ENCODE measurements at regions not wholly inside any gene's neighbourhood (a gene's known extent, or its start where the extent isn't known, plus 50 kb on each side); places are given as distances from the start of the nearest gene placed in this dataset.

GRCh38 chr3:31422237-31422636 is 110.5 kb upstream of the STT3B start:
- Histone ChIP-seq H2AK5ac (ENCODE audit: low read length) (no peak overlapping the region), H3K9ac (ENCODE audit: low read length) (no peak overlapping the region)
- no peak for DNase-seq

GRCh38 chr3:31423482-31423881 is 109.2 kb upstream of the STT3B start:
- Histone ChIP-seq H3K4me3 (ENCODE audit: low read length) (no peak overlapping the region), H3K27me3 (ENCODE audit: insufficient read depth, low read length, poor library complexity) (no peaks in the 10 kb centered on the region), H3K79me2 (ENCODE audit: control insufficient read depth, insufficient read depth, low read length) (no peaks in the 10 kb centered on the region), H4K5ac (ENCODE audit: low read length) (no peak overlapping the region), H3K4me1 (ENCODE audit: control insufficient read depth, low read depth, low read length) (no peaks in the 10 kb centered on the region), H3K9ac (ENCODE audit: low read length) (no peak overlapping the region), H4K8ac (ENCODE audit: low read depth, low read length) (no peak overlapping the region), H2BK120ac (ENCODE audit: low read depth, low read length) (no peak overlapping the region), H3K23ac (ENCODE audit: low read length) (no peak overlapping the region), H2AK5ac (ENCODE audit: low read length) (no peak overlapping the region), H3K4ac (ENCODE audit: low read depth, low read length) (no peak overlapping the region), H2BK5ac (ENCODE audit: low read length) (no peak overlapping the region), H3K4me2 (ENCODE audit: low read length) (no peak overlapping the region), H3K79me1 (ENCODE audit: low read length) (no peaks in the 10 kb centered on the region), H3K36me3 (ENCODE audit: control insufficient read depth, insufficient read depth, low read length) (no peaks in the 10 kb centered on the region), H2BK15ac (replicated peaks; ENCODE audit: low read depth) (no peak overlapping the region), H3K18ac (ENCODE audit: low read length) (no peak overlapping the region), H3K27ac (ENCODE audit: low read depth, low read length) (no peak overlapping the region), H3K56ac (ENCODE audit: low read length) (no peak overlapping the region)
- DNase-seq: no peak
- no CpG with 5 or more reads among the region's 2 CpGs for WGBS (ENCODE audit: extremely low coverage, insufficient coverage, low lambda C conversion rate)

More at GRCh38 chr3:31422237-31422636, 110.5 kb upstream of the STT3B start:
- Histone ChIP-seq H3K79me1 (ENCODE audit: low read length) (no peaks in the 10 kb centered on the region), H2BK5ac (ENCODE audit: low read length) (no peak overlapping the region), H3K4me2 (ENCODE audit: low read length) (no peak overlapping the region), H3K4me3 (ENCODE audit: low read length) (no peak overlapping the region), H2BK120ac (ENCODE audit: low read depth, low read length) (no peak overlapping the region), H3K18ac (ENCODE audit: low read length) (no peak overlapping the region), H4K5ac (ENCODE audit: low read length) (no peak overlapping the region), H3K56ac (ENCODE audit: low read length) (no peak overlapping the region), H2BK15ac (replicated peaks; ENCODE audit: low read depth) (no peak overlapping the region), H3K27me3 (ENCODE audit: insufficient read depth, low read length, poor library complexity) (no peaks in the 10 kb centered on the region), H3K4ac (ENCODE audit: low read depth, low read length) (no peak overlapping the region), H4K8ac (ENCODE audit: low read depth, low read length) (no peak overlapping the region), H3K4me1 (ENCODE audit: control insufficient read depth, low read depth, low read length) (no peaks in the 10 kb centered on the region), H3K23ac (ENCODE audit: low read length) (no peak overlapping the region), H3K79me2 (ENCODE audit: control insufficient read depth, insufficient read depth, low read length) (no peaks in the 10 kb centered on the region), H3K36me3 (ENCODE audit: control insufficient read depth, insufficient read depth, low read length) (no peaks in the 10 kb centered on the region), H3K27ac (ENCODE audit: low read depth, low read length) (no peak overlapping the region)
- no CpG with 5 or more reads among the region's 1 CpG for WGBS (ENCODE audit: extremely low coverage, insufficient coverage, low lambda C conversion rate)

GRCh38 chr3:31425401-31425800 is 107.3 kb upstream of the STT3B start:
- DNase-seq: no peak
- Histone ChIP-seq H3K79me1 (ENCODE audit: low read length) (no peaks in the 10 kb centered on the region), H2AK5ac (ENCODE audit: low read length) (no peak overlapping the region), H3K4ac (ENCODE audit: low read depth, low read length) (no peak overlapping the region), H2BK15ac (replicated peaks; ENCODE audit: low read depth) (no peak overlapping the region), H3K4me2 (ENCODE audit: low read length) (no peak overlapping the region), H3K36me3 (ENCODE audit: control insufficient read depth, insufficient read depth, low read length) (no peaks in the 10 kb centered on the region), H3K18ac (ENCODE audit: low read length) (no peak overlapping the region), H4K8ac (ENCODE audit: low read depth, low read length) (no peak overlapping the region), H3K23ac (ENCODE audit: low read length) (no peak overlapping the region), H2BK120ac (ENCODE audit: low read depth, low read length) (no peak overlapping the region), H3K9ac (ENCODE audit: low read length) (no peak overlapping the region), H3K27me3 (ENCODE audit: insufficient read depth, low read length, poor library complexity) (no peaks in the 10 kb centered on the region), H3K27ac (ENCODE audit: low read depth, low read length) (no peak overlapping the region), H3K79me2 (ENCODE audit: control insufficient read depth, insufficient read depth, low read length) (no peaks in the 10 kb centered on the region), H3K4me3 (ENCODE audit: low read length) (no peak overlapping the region), H3K4me1 (ENCODE audit: control insufficient read depth, low read depth, low read length) (no peaks in the 10 kb centered on the region), H3K56ac (ENCODE audit: low read length) (no peak overlapping the region), H4K5ac (ENCODE audit: low read length) (no peak overlapping the region), H2BK5ac (ENCODE audit: low read length) (no peak overlapping the region)

- Histone ChIP-seq H3K79me2 (ENCODE audit: control insufficient read depth, insufficient read depth, low read length) (no peaks in the 10 kb centered on the region), H3K9ac (ENCODE audit: low read length) (no peak overlapping the region), H3K4me3 (ENCODE audit: low read length) (no peak overlapping the region), H3K4me2 (ENCODE audit: low read length) (no peak overlapping the region), H3K4ac (ENCODE audit: low read depth, low read length) (no peak overlapping the region), H2BK15ac (replicated peaks; ENCODE audit: low read depth) (no peak overlapping the region), H3K18ac (ENCODE audit: low read length) (no peak overlapping the region), H4K5ac (ENCODE audit: low read length) (no peak overlapping the region), H2BK5ac (ENCODE audit: low read length) (no peak overlapping the region), H3K36me3 (ENCODE audit: control insufficient read depth, insufficient read depth, low read length) (no peaks in the 10 kb centered on the region), H3K23ac (ENCODE audit: low read length) (no peak overlapping the region), H3K27me3 (ENCODE audit: insufficient read depth, low read length, poor library complexity) (no peaks in the 10 kb centered on the region), H4K8ac (ENCODE audit: low read depth, low read length) (no peak overlapping the region), H3K79me1 (ENCODE audit: low read length) (no peaks in the 10 kb centered on the region), H3K56ac (ENCODE audit: low read length) (no peak overlapping the region), H2BK120ac (ENCODE audit: low read depth, low read length) (no peak overlapping the region), H3K4me1 (ENCODE audit: control insufficient read depth, low read depth, low read length) (no peaks in the 10 kb centered on the region), H3K27ac (ENCODE audit: low read depth, low read length) (no peak overlapping the region), H2AK5ac (ENCODE audit: low read length) (no peak overlapping the region)
- WGBS (ENCODE audit: extremely low coverage, insufficient coverage, low lambda C conversion rate): no CpG with 5 or more reads among the region's 1 CpG
- DNase-seq: no peak
These were observed 105.1 kb upstream of the STT3B start for GRCh38 chr3:31427623-31428022.

- Histone ChIP-seq H2BK5ac (ENCODE audit: low read length) (no peak overlapping the region), H3K27ac (ENCODE audit: low read depth, low read length) (no peak overlapping the region), H3K9ac (ENCODE audit: low read length) (no peak overlapping the region), H2AK5ac (ENCODE audit: low read length) (no peak overlapping the region), H2BK15ac (replicated peaks; ENCODE audit: low read depth) (no peak overlapping the region), H4K8ac (ENCODE audit: low read depth, low read length) (no peak overlapping the region), H2BK120ac (ENCODE audit: low read depth, low read length) (no peak overlapping the region), H3K4me3 (ENCODE audit: low read length) (no peak overlapping the region), H3K27me3 (ENCODE audit: insufficient read depth, low read length, poor library complexity) (no peaks in the 10 kb centered on the region), H3K79me2 (ENCODE audit: control insufficient read depth, insufficient read depth, low read length) (no peaks in the 10 kb centered on the region), H3K56ac (ENCODE audit: low read length) (no peak overlapping the region), H4K5ac (ENCODE audit: low read length) (no peak overlapping the region), H3K36me3 (ENCODE audit: control insufficient read depth, insufficient read depth, low read length) (no peaks in the 10 kb centered on the region), H3K4ac (ENCODE audit: low read depth, low read length) (no peak overlapping the region), H3K23ac (ENCODE audit: low read length) (no peak overlapping the region), H3K18ac (ENCODE audit: low read length) (no peak overlapping the region), H3K4me1 (ENCODE audit: control insufficient read depth, low read depth, low read length) (no peaks in the 10 kb centered on the region), H3K79me1 (ENCODE audit: low read length) (no peaks in the 10 kb centered on the region), H3K4me2 (ENCODE audit: low read length) (no peak overlapping the region)
- DNase-seq: no peak
- no CpG with 5 or more reads among the region's 3 CpGs for WGBS (ENCODE audit: extremely low coverage, insufficient coverage, low lambda C conversion rate)
These were observed 101.4 kb upstream of the STT3B start for GRCh38 chr3:31431321-31431720.

- Histone ChIP-seq H3K56ac (ENCODE audit: low read length) (no peak overlapping the region), H3K4me2 (ENCODE audit: low read length) (no peak overlapping the region), H3K79me1 (ENCODE audit: low read length) (no peaks in the 10 kb centered on the region), H3K4me3 (ENCODE audit: low read length) (no peak overlapping the region), H2BK5ac (ENCODE audit: low read length) (no peak overlapping the region), H3K27ac (ENCODE audit: low read depth, low read length) (no peak overlapping the region), H4K8ac (ENCODE audit: low read depth, low read length) (no peak overlapping the region), H3K27me3 (ENCODE audit: insufficient read depth, low read length, poor library complexity) (no peaks in the 10 kb centered on the region), H3K9ac (ENCODE audit: low read length) (no peak overlapping the region), H2AK5ac (ENCODE audit: low read length) (no peak overlapping the region), H3K23ac (ENCODE audit: low read length) (no peak overlapping the region), H3K4ac (ENCODE audit: low read depth, low read length) (no peak overlapping the region), H4K5ac (ENCODE audit: low read length) (no peak overlapping the region), H3K18ac (ENCODE audit: low read length) (no peak overlapping the region), H3K4me1 (ENCODE audit: control insufficient read depth, low read depth, low read length) (no peaks in the 10 kb centered on the region), H3K79me2 (ENCODE audit: control insufficient read depth, insufficient read depth, low read length) (no peaks in the 10 kb centered on the region), H3K36me3 (ENCODE audit: control insufficient read depth, insufficient read depth, low read length) (no peaks in the 10 kb centered on the region), H2BK120ac (ENCODE audit: low read depth, low read length) (no peak overlapping the region), H2BK15ac (replicated peaks; ENCODE audit: low read depth) (no peak overlapping the region)
- WGBS (ENCODE audit: extremely low coverage, insufficient coverage, low lambda C conversion rate): no CpG with 5 or more reads among the region's 7 CpGs
- no peak for DNase-seq
These were observed 99.6 kb upstream of the STT3B start for GRCh38 chr3:31432897-31433678.
